ENCODE measurements at regions not wholly inside any gene's neighbourhood (a gene's known extent, or its start where the extent isn't known, plus 50 kb on each side); places are given as distances from the start of the nearest gene placed in this dataset.
"Not testable (repeated sequence)": the region's sequence is repeated elsewhere in the genome, so short reads cannot be mapped to it uniquely, and the experiment has no call there.

DNA sequence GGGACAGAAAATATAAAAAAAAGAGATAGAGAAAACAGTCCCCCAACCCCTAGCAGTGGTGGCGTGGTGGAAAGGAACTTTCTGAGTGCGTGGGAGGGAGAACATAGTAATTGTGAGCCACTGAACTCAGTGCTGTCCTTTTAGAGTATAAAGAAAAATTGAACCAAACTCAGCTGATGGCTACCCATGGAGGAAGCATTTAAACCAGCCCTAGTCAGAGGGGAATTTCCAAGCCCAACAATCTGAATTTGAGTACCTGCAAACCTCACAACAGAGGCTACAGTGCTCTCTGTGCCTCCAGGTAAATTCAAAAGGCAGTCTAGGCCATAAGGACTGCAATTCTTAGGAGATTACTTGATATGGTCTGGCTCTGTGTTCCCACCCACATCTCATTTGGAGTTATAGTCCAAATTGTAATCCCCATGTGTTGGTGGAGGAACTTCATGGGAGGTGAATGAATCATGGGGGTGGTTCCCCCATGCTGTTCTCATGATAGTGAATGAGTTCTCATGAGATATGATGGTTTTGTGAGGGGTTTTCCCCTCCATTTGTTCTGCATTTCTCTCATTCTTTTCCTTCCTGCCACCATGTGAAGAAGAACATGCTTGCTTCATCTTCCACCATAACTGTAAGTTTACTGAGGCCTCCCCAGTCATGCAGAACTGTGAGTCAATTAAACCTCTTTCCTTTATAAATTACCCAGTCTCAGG lies 687.8 kb downstream of the FAM181B start:
- DNase-seq = no peak

GRCh38 chr11:82043316-82043715 lies 690.3 kb downstream of the FAM181B start:
- DNase-seq = no peak

DNA sequence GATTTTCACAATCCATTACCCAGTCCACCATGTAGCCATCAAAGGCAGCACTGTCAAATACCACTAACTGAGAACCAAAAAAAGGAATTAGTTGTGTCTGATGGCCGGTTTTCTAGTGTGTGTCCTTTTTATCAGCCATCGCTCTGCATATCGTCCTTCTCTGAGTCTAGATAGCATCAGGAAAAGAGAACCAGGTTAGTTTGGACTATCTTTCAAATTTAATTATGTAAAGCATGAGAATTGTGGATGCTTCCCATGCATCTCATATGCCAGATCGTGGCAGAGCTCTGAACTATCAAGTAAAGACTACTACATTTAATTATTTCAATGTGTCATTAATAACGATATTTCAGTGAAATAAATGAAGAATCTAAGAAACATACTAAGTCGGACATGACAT lies 691.9 kb downstream of the FAM181B start:
- no peak for DNase-seq

DNA sequence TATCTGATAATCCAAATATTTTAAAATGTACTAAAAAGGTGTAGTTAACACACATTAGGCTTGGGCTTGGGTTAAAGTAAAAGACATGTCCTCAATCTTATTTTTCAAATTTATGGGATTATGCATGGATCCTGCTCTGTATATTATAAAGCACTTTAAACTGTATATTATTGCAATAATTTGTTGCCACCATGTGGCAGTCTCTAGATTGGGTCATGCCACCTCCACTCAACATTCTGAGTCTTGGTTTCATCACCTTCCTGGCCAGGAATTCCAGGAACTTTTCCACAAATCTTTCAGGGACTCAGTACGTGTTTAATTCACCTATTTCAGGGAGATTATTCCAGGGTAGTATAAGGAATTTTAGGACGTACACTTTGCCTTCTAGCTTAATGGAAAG lies 695.5 kb downstream of the FAM181B start:
- DNase-seq = no peak

GRCh38 chr11:82034527-82034926 lies 699.1 kb downstream of the FAM181B start:
- DNase-seq = no peak

- not testable (repeated sequence) for DNase-seq
These were observed 706.3 kb downstream of the FAM181B start for GRCh38 chr11:82027335-82027734.

GRCh38 chr11:82024760-82025159 lies 708.9 kb downstream of the FAM181B start:
- DNase-seq = no peak

DNA sequence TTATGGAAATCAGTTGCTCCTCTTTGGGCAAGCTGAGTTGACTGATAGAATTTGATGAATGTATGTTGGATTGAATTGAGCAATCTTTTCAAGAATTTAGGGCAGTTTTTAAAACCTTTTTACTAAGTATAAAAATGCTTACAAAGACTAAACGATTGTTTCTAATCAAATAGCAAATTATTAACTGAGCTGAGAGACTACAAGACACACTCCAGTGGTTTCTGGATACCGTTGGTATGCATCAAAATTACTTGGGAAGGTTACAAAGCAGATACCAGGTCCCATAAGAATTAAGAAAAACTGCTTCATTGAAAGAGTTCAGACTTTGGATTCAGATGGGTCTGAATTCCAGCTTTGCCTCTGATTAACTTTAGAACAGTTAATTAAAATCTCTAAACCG lies 721.4 kb downstream of the FAM181B start:
- no peak for DNase-seq

GRCh38 chr11:82009133-82009532 lies 724.5 kb downstream of the FAM181B start:
- no peak for DNase-seq

DNA sequence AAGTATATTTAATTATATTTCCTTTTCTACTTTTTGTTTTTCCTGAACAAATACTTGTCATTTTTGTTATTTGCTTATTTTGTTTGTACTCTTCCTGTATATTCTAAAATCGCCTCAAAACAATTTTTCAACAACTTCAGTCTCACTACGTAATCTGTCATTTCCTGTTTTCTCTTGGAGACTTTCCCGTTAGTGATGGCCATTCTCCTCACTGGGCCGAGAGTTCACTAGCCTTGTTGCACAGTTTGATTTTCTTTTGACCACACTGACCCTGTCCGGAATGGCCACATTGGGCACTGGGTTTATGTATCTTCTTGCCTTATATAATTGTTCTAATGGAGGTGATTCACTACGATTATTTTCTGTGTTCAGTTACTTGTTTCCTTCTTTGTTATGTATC lies 726.1 kb downstream of the FAM181B start:
- no peak for DNase-seq

- DNase-seq = no peak
These were observed 729.0 kb downstream of the FAM181B start for GRCh38 chr11:82004537-82005213.

DNA sequence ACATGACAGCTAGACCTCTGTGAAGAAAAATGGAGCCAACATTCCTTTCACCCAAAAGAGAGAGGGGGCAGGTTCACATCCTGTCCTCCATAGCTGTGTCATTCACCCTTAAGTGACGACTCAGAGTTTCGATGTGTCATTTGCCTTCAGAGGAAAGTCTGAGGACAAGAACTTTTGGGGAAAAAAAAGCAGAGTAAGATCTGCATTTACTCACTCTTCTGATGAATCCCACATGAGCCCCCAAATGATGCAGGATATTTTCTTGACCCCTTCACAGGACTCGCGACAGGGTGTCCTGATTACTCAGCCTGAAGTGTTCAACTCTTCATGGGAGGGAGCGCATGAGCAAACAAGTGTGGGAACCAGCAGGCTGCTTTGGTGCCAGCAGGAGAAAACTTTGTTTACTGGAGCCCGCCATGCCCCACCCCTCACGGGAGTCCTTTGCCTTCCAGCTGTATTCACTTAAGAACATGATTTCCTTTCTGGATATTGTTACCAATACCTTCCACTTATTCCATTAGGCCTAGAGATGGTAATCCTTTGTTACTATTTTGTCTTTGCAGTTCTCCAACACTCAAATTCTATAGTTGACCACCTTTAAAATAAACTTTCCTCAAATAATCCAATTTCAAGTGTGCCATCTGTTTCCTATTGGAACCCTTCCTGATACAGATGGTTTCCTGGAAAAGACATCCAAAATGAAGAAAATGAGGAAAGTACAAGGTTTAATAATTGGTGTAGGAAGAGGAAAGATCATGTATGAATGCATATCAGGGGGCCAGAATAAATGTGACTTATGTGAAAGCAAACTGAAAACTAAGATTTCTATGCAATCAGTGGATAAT lies 729.8 kb downstream of the FAM181B start:
- no peak for DNase-seq

DNA sequence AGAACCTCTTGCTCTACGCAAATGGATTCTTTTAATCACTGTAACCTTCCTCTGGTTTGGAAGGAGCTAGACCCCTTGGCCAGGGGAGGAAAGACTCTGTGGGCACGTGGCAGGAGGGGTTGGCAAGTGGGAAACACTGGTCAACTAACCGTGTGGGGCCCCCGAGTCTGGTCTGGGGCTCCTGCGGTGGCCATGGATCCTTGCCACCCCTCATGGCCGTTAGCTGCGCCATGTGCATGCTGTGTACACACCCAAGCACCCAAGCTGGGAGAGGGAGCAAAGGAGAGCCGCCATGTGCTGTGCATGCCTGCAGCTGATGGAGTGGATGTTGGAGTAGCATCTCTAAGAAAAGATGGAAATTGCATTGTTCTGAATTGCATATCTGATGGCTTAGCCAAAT lies 730.6 kb downstream of the FAM181B start:
- no peak for DNase-seq

DNA sequence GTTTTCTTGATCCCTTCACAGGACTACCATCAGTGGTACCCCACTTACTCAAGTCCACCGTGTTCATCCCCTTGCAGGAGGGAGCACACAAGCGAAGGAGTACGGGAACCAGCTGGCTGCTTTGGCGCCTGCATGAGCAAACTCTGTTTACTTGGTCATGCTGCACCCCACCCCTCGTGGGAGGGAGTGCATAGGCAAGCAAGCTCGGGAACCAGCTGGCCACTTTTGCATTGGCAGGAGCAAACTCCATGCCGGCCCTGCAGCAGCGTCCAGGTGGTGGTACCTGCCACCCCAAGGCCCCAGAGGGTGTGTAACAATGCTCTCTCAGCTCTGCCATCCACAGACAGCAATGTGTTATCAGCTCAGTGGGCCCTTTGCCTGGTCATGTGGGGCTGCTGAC lies 737.8 kb downstream of the FAM181B start:
- DNase-seq = no peak

GRCh38 chr11:81993755-81994154 lies 739.9 kb downstream of the FAM181B start:
- no peak for DNase-seq

GRCh38 chr11:81990659-81991443 lies 742.8 kb downstream of the FAM181B start:
- no peak for DNase-seq

- no peak for DNase-seq
These were observed 744.6 kb downstream of the FAM181B start for GRCh38 chr11:81989093-81989492.

DNA sequence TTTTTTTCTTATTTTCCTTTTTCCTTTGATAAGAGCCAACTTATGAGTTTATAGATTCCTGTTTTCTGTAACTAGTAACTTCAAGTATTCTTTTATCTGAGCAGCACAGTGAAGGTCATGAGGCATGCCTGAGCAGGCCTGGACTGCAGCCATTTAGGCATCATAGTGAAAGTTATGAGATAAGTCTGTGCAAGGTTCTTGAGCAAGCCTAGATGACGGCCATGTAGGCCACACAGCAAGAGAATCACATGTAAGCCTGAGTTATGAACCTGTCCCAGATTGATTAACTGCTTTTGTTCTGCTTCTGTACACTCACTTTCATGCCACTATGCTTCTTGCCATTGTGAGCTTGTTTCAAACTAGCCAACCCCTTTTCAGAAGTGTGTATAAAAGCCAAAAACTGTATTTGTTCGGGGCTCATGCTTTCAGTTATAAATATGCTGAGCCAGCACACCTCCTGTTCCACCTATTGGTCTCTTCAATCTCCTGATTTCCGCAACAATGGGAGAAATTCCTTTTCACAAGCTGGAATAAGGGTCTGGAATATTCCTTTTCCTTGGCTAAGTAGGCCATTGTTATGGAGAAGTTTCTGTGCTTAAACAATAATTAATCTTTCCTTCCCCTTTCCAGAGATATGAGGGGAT lies 745.7 kb downstream of the FAM181B start:
- DNase-seq = no peak

DNA sequence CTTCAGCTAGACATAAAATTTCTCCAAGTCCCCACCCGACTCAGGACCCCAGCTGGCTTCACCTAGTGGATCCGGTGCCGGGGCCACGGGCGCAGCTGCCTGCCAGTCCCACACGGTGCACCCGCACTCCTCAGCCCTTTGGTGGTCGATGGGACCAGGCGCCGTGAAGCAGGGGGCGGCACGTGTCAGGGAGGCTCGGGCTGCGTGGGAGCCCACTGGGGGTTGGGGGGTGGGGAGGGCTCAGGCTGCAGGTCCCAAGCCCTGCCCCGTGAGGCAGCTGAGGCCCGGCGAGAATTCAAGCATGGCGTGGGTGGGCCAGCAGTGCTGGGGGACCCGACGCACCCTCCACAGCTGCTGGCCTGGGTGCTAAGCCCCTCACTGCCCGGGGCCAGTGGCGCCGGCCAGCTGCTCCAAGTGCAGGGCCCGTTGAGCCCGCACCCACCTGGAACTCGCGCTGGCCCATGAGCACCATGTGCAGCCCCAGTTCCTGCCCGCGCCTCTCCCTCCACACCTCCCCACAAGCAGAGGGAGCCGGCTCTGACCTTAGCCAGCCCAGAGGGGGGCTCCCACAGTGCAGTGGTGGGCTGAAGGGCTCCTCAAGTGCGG lies 747.0 kb downstream of the FAM181B start:
- no peak for DNase-seq

GRCh38 chr11:81979448-81979847 lies 754.2 kb downstream of the FAM181B start:
- no peak for DNase-seq

GRCh38 chr11:81975261-81975900 lies 758.3 kb downstream of the FAM181B start:
- DNase-seq = no peak

- DNase-seq = no peak
These were observed 762.8 kb downstream of the FAM181B start for GRCh38 chr11:81970886-81971285.

All from CD4-positive, alpha-beta T cell treated with Interleukin-4 for 1 hour (primary cell).